ENCODE measurements at regions not wholly inside any gene's neighbourhood (a gene's known extent, or its start where the extent isn't known, plus 50 kb on each side); places are given as distances from the start of the nearest gene placed in this dataset.

- no peak overlapping the region for H3K4me3 ChIP-seq (ENCODE audit: low read depth in 1 of 2, low read length in 2 of 2)
- H3K27ac ChIP-seq (ENCODE audit: low read depth, low read length), result no peak overlapping the region
Measured at GRCh38 chr6:164008902-164009301, 594.4 kb downstream of the QKI start.

DNA sequence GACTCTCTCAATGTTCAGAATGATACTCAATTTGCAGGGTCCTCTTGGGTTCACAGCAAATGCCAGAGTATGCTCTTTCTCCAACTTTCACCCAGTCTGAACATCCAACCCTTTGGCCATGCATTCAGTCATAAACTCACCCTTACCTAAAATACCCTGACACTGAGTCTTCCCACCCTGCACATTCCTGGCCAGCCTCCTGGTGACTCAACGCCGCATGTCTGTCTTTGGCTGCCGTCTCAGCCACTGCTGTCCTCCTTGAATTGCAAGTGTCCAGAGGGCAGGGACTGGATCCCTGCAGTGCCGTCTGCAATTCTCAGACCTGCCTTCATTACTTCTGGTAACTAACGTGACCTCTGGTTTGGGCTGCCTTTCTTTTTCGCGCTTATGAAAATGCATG, 593.4 kb downstream of the QKI start:
- Histone ChIP-seq H3K9me3 (ENCODE audit: control insufficient read depth in 1 of 2, low read length in 2 of 2) (peaks cover 0 to 2% of the 10 kb centered on the region in 2 donors), H3K36me3 (ENCODE audit: control insufficient read depth in 1 of 2, insufficient read depth in 2 of 2, low read length in 2 of 2) (no peaks in the 10 kb centered on the region), H3K4me3 (ENCODE audit: low read depth in 1 of 2, low read length in 2 of 2) (no peak overlapping the region), H3K9ac (ENCODE audit: low read depth in 1 of 2, low read length in 2 of 2) (no peak overlapping the region), H3K27ac (ENCODE audit: low read depth, low read length) (no peak overlapping the region), H3K27me3 (ENCODE audit: control insufficient read depth in 1 of 2, insufficient read depth in 2 of 2, low read length in 2 of 2) (no peaks in the 10 kb centered on the region), H3K4me1 (ENCODE audit: control insufficient read depth in 1 of 2, insufficient read depth in 2 of 2, low read length in 2 of 2) (no peaks in the 10 kb centered on the region)

More at GRCh38 chr6:164008902-164009301, 594.4 kb downstream of the QKI start:
- no peaks in the 10 kb centered on the region for H3K27me3 ChIP-seq (ENCODE audit: control insufficient read depth in 1 of 2, insufficient read depth in 2 of 2, low read length in 2 of 2)
- no peaks in the 10 kb centered on the region for H3K36me3 ChIP-seq (ENCODE audit: control insufficient read depth in 1 of 2, insufficient read depth in 2 of 2, low read length in 2 of 2)
- peaks cover 0 to 3% of the 10 kb centered on the region in 2 donors for H3K9me3 ChIP-seq (ENCODE audit: control insufficient read depth in 1 of 2, low read length in 2 of 2)
- H3K4me1 ChIP-seq (ENCODE audit: control insufficient read depth in 1 of 2, insufficient read depth in 2 of 2, low read length in 2 of 2), result no peaks in the 10 kb centered on the region
- no peak overlapping the region for H3K9ac ChIP-seq (ENCODE audit: low read depth in 1 of 2, low read length in 2 of 2)

DNA sequence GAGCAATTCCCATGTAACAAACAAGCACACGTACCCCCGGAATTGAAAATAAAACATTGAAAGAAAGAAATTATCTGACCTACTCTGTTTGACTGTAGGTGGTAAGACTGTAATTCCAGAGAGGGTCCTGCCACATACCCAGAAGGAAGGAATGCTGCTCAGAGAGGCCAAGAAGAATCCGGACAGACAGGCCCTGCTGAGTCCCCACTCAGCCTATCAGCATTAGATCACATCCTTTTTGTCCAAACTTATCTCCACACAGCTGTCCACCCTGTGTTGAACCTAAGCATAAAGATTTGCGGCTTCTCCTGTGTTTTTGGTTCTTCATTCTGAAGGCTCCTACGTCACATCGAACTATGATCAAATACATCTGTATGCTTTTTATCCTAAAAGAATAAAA, 591.9 kb downstream of the QKI start:
- H3K9me3 ChIP-seq (ENCODE audit: control insufficient read depth in 1 of 2, low read length in 2 of 2), result peaks cover 0 to 5% of the 10 kb centered on the region in 2 donors
- H3K4me3 ChIP-seq (ENCODE audit: low read depth in 1 of 2, low read length in 2 of 2), result no peak overlapping the region
- H3K27me3 ChIP-seq (ENCODE audit: control insufficient read depth in 1 of 2, insufficient read depth in 2 of 2, low read length in 2 of 2), result no peaks in the 10 kb centered on the region
- H3K4me1 ChIP-seq (ENCODE audit: control insufficient read depth in 1 of 2, insufficient read depth in 2 of 2, low read length in 2 of 2), result no peaks in the 10 kb centered on the region
- no peak overlapping the region for H3K27ac ChIP-seq (ENCODE audit: low read depth, low read length)
- H3K36me3 ChIP-seq (ENCODE audit: control insufficient read depth in 1 of 2, insufficient read depth in 2 of 2, low read length in 2 of 2), result no peaks in the 10 kb centered on the region
- H3K9ac ChIP-seq (ENCODE audit: low read depth in 1 of 2, low read length in 2 of 2), result no peak overlapping the region

GRCh38 chr6:164005004-164005711, 590.6 kb downstream of the QKI start:
- H3K27me3 ChIP-seq (ENCODE audit: control insufficient read depth in 1 of 2, insufficient read depth in 2 of 2, low read length in 2 of 2), result no peaks in the 10 kb centered on the region
- H3K27ac ChIP-seq (ENCODE audit: low read depth, low read length), result no peak overlapping the region
- no peaks in the 10 kb centered on the region for H3K36me3 ChIP-seq (ENCODE audit: control insufficient read depth in 1 of 2, insufficient read depth in 2 of 2, low read length in 2 of 2)
- H3K9ac ChIP-seq (ENCODE audit: low read depth in 1 of 2, low read length in 2 of 2), result no peak overlapping the region
- peaks cover 0 to 5% of the 10 kb centered on the region in 2 donors for H3K9me3 ChIP-seq (ENCODE audit: control insufficient read depth in 1 of 2, low read length in 2 of 2)
- no peaks in the 10 kb centered on the region for H3K4me1 ChIP-seq (ENCODE audit: control insufficient read depth in 1 of 2, insufficient read depth in 2 of 2, low read length in 2 of 2)
- no peak overlapping the region for H3K4me3 ChIP-seq (ENCODE audit: low read depth in 1 of 2, low read length in 2 of 2)

GRCh38 chr6:164000276-164000675, 585.8 kb downstream of the QKI start:
- Histone ChIP-seq H3K9ac (ENCODE audit: low read depth in 1 of 2, low read length in 2 of 2) (no peak overlapping the region), H3K4me3 (ENCODE audit: low read depth in 1 of 2, low read length in 2 of 2) (no peak overlapping the region), H3K27me3 (ENCODE audit: control insufficient read depth in 1 of 2, insufficient read depth in 2 of 2, low read length in 2 of 2) (no peaks in the 10 kb centered on the region), H3K4me1 (ENCODE audit: control insufficient read depth in 1 of 2, insufficient read depth in 2 of 2, low read length in 2 of 2) (no peaks in the 10 kb centered on the region), H3K27ac (ENCODE audit: low read depth, low read length) (no peak overlapping the region), H3K9me3 (ENCODE audit: control insufficient read depth in 1 of 2, low read length in 2 of 2) (peaks cover 2 to 15% of the 10 kb centered on the region in 2 donors), H3K36me3 (ENCODE audit: control insufficient read depth in 1 of 2, insufficient read depth in 2 of 2, low read length in 2 of 2) (no peaks in the 10 kb centered on the region)

- H3K27ac ChIP-seq (ENCODE audit: low read depth, low read length), result no peak overlapping the region
- H3K36me3 ChIP-seq (ENCODE audit: control insufficient read depth in 1 of 2, insufficient read depth in 2 of 2, low read length in 2 of 2), result no peaks in the 10 kb centered on the region
- no peak overlapping the region for H3K9ac ChIP-seq (ENCODE audit: low read depth in 1 of 2, low read length in 2 of 2)
- H3K4me3 ChIP-seq (ENCODE audit: low read depth in 1 of 2, low read length in 2 of 2), result no peak overlapping the region
- peaks cover 2 to 15% of the 10 kb centered on the region in 2 donors for H3K9me3 ChIP-seq (ENCODE audit: control insufficient read depth in 1 of 2, low read length in 2 of 2)
- no peaks in the 10 kb centered on the region for H3K4me1 ChIP-seq (ENCODE audit: control insufficient read depth in 1 of 2, insufficient read depth in 2 of 2, low read length in 2 of 2)
- no peaks in the 10 kb centered on the region for H3K27me3 ChIP-seq (ENCODE audit: control insufficient read depth in 1 of 2, insufficient read depth in 2 of 2, low read length in 2 of 2)
Measured at GRCh38 chr6:163999475-164000125, 585.1 kb downstream of the QKI start.

DNA sequence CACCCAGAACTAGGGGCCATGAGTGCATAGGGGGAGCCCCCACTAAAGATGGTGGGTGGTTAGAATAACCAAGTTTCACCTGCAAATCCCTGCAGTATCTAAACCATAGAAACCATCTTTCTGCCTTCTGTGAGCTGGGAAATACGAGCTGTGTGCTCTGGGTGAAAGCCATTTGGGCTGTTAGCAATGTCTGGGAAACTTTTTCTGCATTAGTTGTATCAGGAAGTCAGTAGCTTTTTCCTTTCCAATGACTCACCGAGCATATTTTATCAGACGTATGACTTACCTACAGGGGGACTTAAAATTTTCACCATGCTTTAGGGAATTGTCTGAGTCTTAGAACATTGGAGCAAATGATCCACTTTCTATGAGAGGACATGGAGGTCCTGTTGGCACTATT, 584.0 kb downstream of the QKI start:
- Histone ChIP-seq H3K4me1 (ENCODE audit: control insufficient read depth in 1 of 2, insufficient read depth in 2 of 2, low read length in 2 of 2) (no peaks in the 10 kb centered on the region), H3K36me3 (ENCODE audit: control insufficient read depth in 1 of 2, insufficient read depth in 2 of 2, low read length in 2 of 2) (no peaks in the 10 kb centered on the region), H3K9ac (ENCODE audit: low read depth in 1 of 2, low read length in 2 of 2) (no peak overlapping the region), H3K4me3 (ENCODE audit: low read depth in 1 of 2, low read length in 2 of 2) (no peak overlapping the region), H3K27me3 (ENCODE audit: control insufficient read depth in 1 of 2, insufficient read depth in 2 of 2, low read length in 2 of 2) (no peaks in the 10 kb centered on the region), H3K9me3 (ENCODE audit: control insufficient read depth in 1 of 2, low read length in 2 of 2) (peaks cover 2 to 13% of the 10 kb centered on the region in 2 donors), H3K27ac (ENCODE audit: low read depth, low read length) (no peak overlapping the region)

- H3K4me3 ChIP-seq (ENCODE audit: low read depth in 1 of 2, low read length in 2 of 2), result no peak overlapping the region
- H3K27me3 ChIP-seq (ENCODE audit: control insufficient read depth in 1 of 2, insufficient read depth in 2 of 2, low read length in 2 of 2), result no peaks in the 10 kb centered on the region
- H3K9me3 ChIP-seq (ENCODE audit: control insufficient read depth in 1 of 2, low read length in 2 of 2), result peaks cover 2 to 10% of the 10 kb centered on the region in 2 donors
- no peak overlapping the region for H3K27ac ChIP-seq (ENCODE audit: low read depth, low read length)
- no peaks in the 10 kb centered on the region for H3K4me1 ChIP-seq (ENCODE audit: control insufficient read depth in 1 of 2, insufficient read depth in 2 of 2, low read length in 2 of 2)
- no peak overlapping the region for H3K9ac ChIP-seq (ENCODE audit: low read depth in 1 of 2, low read length in 2 of 2)
- H3K36me3 ChIP-seq (ENCODE audit: control insufficient read depth in 1 of 2, insufficient read depth in 2 of 2, low read length in 2 of 2), result no peaks in the 10 kb centered on the region
Measured at GRCh38 chr6:163996491-163996890, 582.0 kb downstream of the QKI start.

DNA sequence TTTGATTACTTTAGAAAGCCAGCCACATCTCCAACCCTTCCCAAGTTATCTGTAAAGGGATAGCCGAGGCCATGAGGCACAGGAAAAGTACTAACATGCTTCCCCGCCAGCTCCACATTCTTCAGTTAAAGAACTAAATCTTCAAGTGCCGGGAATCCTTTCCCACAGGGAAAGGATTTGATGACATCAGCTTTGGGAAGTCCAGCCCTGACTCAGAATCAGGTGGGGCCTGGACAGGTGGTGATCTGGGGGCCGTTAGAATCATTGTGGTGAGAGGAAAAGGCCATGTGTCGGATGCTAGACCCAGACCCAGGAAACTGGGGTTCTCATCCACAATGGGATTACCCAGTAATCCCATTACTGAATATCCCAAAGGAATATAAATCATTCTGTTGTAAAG, 580.0 kb downstream of the QKI start:
- H3K27ac ChIP-seq (ENCODE audit: low read depth, low read length), result no peak overlapping the region
- no peak overlapping the region for H3K9ac ChIP-seq (ENCODE audit: low read depth in 1 of 2, low read length in 2 of 2)
- H3K4me1 ChIP-seq (ENCODE audit: control insufficient read depth in 1 of 2, insufficient read depth in 2 of 2, low read length in 2 of 2), result no peaks in the 10 kb centered on the region
- H3K9me3 ChIP-seq (ENCODE audit: control insufficient read depth in 1 of 2, low read length in 2 of 2), result peaks cover 2 to 10% of the 10 kb centered on the region in 2 donors
- no peak overlapping the region for H3K4me3 ChIP-seq (ENCODE audit: low read depth in 1 of 2, low read length in 2 of 2)
- H3K36me3 ChIP-seq (ENCODE audit: control insufficient read depth in 1 of 2, insufficient read depth in 2 of 2, low read length in 2 of 2), result no peaks in the 10 kb centered on the region
- no peaks in the 10 kb centered on the region for H3K27me3 ChIP-seq (ENCODE audit: control insufficient read depth in 1 of 2, insufficient read depth in 2 of 2, low read length in 2 of 2)

DNA sequence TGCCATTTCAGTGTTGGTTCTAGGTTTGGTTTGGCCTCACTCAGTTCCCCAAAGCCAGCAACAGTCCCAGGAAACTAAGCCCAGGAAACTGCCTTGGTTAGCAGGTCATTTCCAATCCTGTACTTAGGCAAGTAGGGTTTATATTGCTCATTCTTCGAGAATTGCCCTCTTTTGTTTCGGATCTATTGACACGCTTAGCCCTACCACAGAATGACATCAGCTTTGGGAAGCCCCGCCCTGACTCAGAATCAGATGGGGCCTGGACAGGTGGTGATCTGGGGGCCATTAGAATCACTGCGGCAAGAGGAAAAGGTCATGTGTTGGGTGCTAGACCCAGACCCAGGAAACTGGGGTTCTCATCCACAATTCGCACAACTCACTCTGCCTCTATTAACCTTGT, 578.2 kb downstream of the QKI start:
- H3K9ac ChIP-seq (ENCODE audit: low read depth in 1 of 2, low read length in 2 of 2), result no peak overlapping the region
- H3K4me1 ChIP-seq (ENCODE audit: control insufficient read depth in 1 of 2, insufficient read depth in 2 of 2, low read length in 2 of 2), result no peaks in the 10 kb centered on the region
- no peak overlapping the region for H3K27ac ChIP-seq (ENCODE audit: low read depth, low read length)
- peaks cover 2 to 7% of the 10 kb centered on the region in 2 donors for H3K9me3 ChIP-seq (ENCODE audit: control insufficient read depth in 1 of 2, low read length in 2 of 2)
- H3K4me3 ChIP-seq (ENCODE audit: low read depth in 1 of 2, low read length in 2 of 2), result no peak overlapping the region
- H3K36me3 ChIP-seq (ENCODE audit: control insufficient read depth in 1 of 2, insufficient read depth in 2 of 2, low read length in 2 of 2), result no peaks in the 10 kb centered on the region
- no peaks in the 10 kb centered on the region for H3K27me3 ChIP-seq (ENCODE audit: control insufficient read depth in 1 of 2, insufficient read depth in 2 of 2, low read length in 2 of 2)
